Hepatocyte (in vitro differentiated cells): ENCODE measurements at regions not wholly inside any gene's neighbourhood (a gene's known extent, or its start where the extent isn't known, plus 50 kb on each side); places are given as distances from the start of the nearest gene placed in this dataset.

ENCODE experiments used
- CTCF ChIP-seq: fragments of 200-600 bp; sonication (generic); IDR thresholded peaks from 2 replicates; pipeline ENCODE4 v1.5.1; 2016; ENCODE audit warnings: antibody characterized with exemption, mild to moderate bottlenecking; ENCODE audit not compliant: poor library complexity
- EZH2phosphoT487 ChIP-seq: fragments of 200-600 bp; sonication (generic); IDR thresholded peaks from one replicate; pipeline ENCODE4 v1.6.1; 2018; ENCODE audit warnings: antibody characterized with exemption, mild to moderate bottlenecking, low read depth, moderate library complexity; ENCODE audit not compliant: unreplicated experiment, severe bottlenecking

GRCh38 chr16:26365161-26365940 is 673.6 kb downstream of the HS3ST4 start:
- TF ChIP-seq CTCF (no peak), EZH2phosphoT487 (no peak)
